ENCODE measurements at regions not wholly inside any gene's neighbourhood (a gene's known extent, or its start where the extent isn't known, plus 50 kb on each side); places are given as distances from the start of the nearest gene placed in this dataset.

DNA sequence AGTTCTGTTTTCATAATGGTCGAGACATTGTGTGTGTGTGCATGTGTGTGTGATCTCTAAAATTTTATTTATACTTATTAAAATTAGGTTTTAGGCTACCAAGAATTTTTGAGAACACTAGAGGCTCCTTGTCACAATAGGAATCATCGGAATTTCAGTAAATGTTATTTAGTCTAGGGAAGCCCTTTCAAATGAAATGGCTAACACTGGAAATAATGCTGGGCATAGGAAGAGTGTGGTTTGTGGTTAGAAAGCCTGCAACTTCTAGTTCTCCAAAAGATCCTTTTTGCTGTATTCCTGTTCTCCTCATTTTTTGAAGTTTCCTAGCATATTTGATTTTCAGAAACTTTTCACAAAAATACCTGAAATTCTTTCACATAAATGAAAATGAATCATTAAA, 92.5 kb upstream of the MBNL1 start:
- no peaks in the 10 kb centered on the region for H3K27me3 ChIP-seq (ENCODE audit: control insufficient read depth, insufficient read depth, low read length)
- ChIA-PET CTCF (interaction anchor here (0.7 to 1.6 kb wide), 2 partner anchors 9 to 815 kb away, joined by 3 to 4 read pairs; no protein-coding TSS in a partner anchor), POLR2A (interaction anchor here (1.1 kb wide), 1 partner anchor 17 kb away, joined by 7 read pairs; no protein-coding TSS in a partner anchor)
- no peak for DNase-seq (ENCODE audit: low read depth, low spot score)
- no peak overlapping the region for H3K27ac ChIP-seq (ENCODE audit: low read depth, low read length)
- TF ChIP-seq, protein P1, sequence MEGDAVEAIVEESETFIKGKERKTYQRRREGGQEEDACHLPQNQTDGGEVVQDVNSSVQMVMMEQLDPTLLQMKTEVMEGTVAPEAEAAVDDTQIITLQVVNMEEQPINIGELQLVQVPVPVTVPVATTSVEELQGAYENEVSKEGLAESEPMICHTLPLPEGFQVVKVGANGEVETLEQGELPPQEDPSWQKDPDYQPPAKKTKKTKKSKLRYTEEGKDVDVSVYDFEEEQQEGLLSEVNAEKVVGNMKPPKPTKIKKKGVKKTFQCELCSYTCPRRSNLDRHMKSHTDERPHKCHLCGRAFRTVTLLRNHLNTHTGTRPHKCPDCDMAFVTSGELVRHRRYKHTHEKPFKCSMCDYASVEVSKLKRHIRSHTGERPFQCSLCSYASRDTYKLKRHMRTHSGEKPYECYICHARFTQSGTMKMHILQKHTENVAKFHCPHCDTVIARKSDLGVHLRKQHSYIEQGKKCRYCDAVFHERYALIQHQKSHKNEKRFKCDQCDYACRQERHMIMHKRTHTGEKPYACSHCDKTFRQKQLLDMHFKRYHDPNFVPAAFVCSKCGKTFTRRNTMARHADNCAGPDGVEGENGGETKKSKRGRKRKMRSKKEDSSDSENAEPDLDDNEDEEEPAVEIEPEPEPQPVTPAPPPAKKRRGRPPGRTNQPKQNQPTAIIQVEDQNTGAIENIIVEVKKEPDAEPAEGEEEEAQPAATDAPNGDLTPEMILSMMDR (IDR thresholded peaks at IDR 0.05; ENCODE audit: low read depth, low read length): no peak
- H3K9me3 ChIP-seq (ENCODE audit: control insufficient read depth, insufficient read depth, low read length): no peaks in the 10 kb centered on the region
- H3K4me3 ChIP-seq (ENCODE audit: low read depth, low read length): no peak overlapping the region

DNA sequence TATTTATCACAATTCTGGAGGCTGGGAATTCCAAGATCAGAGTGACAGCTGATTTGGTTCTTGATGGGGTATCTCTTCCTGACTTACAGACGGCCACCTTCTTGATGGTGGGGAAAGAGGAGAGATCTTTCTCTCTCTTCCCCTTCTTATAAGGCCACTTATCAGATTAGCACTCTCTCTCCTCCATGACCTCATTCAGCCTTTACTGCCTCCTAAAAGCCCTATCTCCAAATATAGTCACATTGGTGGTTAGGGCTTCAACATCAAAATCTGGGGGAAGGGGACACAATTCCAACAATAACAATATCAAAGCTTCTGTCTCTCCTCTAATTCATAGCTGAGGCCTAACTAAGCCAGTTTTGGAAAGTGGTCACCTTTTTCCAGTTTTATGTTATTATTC, 91.7 kb upstream of the MBNL1 start:
- TF ChIP-seq, protein P1 (IDR thresholded peaks at IDR 0.05; ENCODE audit: low read depth, low read length): no peak
- Histone ChIP-seq H3K27me3 (ENCODE audit: control insufficient read depth, insufficient read depth, low read length) (no peaks in the 10 kb centered on the region), H3K9me3 (ENCODE audit: control insufficient read depth, insufficient read depth, low read length) (no peaks in the 10 kb centered on the region), H3K4me3 (ENCODE audit: low read depth, low read length) (no peak overlapping the region), H3K27ac (ENCODE audit: low read depth, low read length) (no peak overlapping the region)
- ChIA-PET CTCF (interaction anchor here (1.6 kb wide), 1 partner anchor 8 kb away, joined by 4 read pairs; no protein-coding TSS in a partner anchor), POLR2A (no interaction called here)
- no peak for DNase-seq (ENCODE audit: low read depth, low spot score)

DNA sequence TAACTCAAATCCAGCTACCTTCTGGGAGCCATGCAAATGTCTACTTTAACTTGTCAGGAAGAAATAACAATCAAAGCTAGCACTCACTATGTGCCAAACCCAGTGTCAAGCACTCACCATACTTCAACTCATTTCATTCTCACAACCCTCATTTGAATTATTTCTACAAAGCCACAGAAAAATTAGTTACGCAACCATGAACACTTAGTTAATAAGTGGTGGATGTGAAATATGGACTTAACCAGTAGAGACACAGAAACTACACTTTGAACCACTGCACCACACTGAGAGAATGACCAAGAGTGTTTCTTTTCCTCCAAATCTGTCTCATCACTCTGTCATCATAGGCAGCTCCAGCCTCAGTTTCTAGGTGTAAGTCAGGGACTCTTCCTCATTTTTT, 91.0 kb upstream of the MBNL1 start:
- no peak overlapping the region for H3K4me3 ChIP-seq (ENCODE audit: low read depth, low read length)
- H3K27ac ChIP-seq (ENCODE audit: low read depth, low read length): no peak overlapping the region
- ChIA-PET CTCF (interaction anchor here (0.6 kb wide), 1 partner anchor 17 kb away, joined by 3 read pairs; no protein-coding TSS in a partner anchor), POLR2A (no interaction called here)
- TF ChIP-seq, protein P1 (IDR thresholded peaks at IDR 0.05; ENCODE audit: low read depth, low read length): no peak
- no peak for DNase-seq (ENCODE audit: low read depth, low spot score)
- H3K27me3 ChIP-seq (ENCODE audit: control insufficient read depth, insufficient read depth, low read length): no peaks in the 10 kb centered on the region
- H3K9me3 ChIP-seq (ENCODE audit: control insufficient read depth, insufficient read depth, low read length): no peaks in the 10 kb centered on the region

DNA sequence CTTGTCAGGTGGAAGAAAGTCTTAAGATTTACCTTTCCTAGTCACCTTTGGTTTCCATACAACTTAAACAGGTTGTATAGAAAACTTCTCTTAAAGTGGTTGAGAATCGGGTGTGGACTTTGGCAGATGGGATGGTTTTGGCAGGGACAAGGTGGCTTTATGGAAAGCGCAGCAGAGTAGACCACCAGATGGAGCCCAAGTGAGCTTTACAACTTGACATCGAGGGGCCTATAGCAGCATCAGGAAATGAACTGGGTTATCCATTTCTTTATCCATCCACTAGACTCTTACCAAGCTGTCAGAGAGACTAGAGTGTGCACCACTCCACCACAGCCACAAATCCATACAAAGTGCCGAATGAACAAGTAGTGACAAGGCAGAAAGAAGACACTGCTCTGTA, 85.3 kb upstream of the MBNL1 start:
- no peak for DNase-seq (ENCODE audit: low read depth, low spot score)
- TF ChIP-seq, protein P1 (IDR thresholded peaks at IDR 0.05; ENCODE audit: low read depth, low read length): peak; percentile 54
- no peaks in the 10 kb centered on the region for H3K27me3 ChIP-seq (ENCODE audit: control insufficient read depth, insufficient read depth, low read length)
- no peaks in the 10 kb centered on the region for H3K9me3 ChIP-seq (ENCODE audit: control insufficient read depth, insufficient read depth, low read length)
- H3K4me3 ChIP-seq (ENCODE audit: low read depth, low read length): no peak overlapping the region
- CTCF ChIA-PET: interaction anchor here (0.5 to 1.3 kb wide), 6 partner anchors 8 to 884 kb away, joined by 3 to 9 read pairs (median 4); no protein-coding TSS in a partner anchor
- H3K27ac ChIP-seq (ENCODE audit: low read depth, low read length): no peak overlapping the region
- POLR2A ChIA-PET: no interaction called here

DNA sequence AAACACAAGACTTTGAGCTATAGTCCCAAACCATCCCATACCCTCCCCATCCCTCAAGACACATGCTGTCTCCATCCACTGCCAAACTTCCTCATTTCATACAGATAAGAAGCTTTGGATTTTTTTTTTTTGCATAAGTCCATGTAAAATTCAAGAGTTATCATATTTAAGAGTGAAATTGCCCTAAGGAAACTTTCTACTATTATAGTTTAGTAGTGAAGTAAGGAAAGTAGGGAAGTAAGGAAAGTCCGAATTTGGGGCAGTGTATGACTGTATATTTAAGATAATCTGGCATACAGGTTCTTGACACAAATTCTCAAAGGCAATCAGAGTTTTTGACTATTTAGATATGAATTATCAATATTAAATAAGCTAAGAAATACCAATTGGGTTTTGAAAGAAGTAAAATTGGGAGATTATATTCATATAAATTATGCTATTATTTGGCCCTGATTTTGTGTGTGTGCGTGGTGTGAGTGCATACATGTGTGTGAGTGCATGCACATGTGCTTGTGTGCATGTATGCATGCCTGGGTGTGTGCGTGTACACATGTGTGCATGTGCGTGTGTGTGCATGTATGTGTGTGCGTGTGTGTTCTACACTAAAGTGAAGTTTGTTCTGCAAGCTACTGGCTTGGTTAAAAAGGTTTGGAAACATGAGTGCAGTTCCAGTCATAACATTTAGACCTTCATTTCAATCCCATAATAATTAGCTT, 83.6 kb upstream of the MBNL1 start:
- DNase-seq (ENCODE audit: low read depth, low spot score): no peak
- Histone ChIP-seq H3K27ac (ENCODE audit: low read depth, low read length) (no peak overlapping the region), H3K4me3 (ENCODE audit: low read depth, low read length) (no peak overlapping the region), H3K9me3 (ENCODE audit: control insufficient read depth, insufficient read depth, low read length) (no peaks in the 10 kb centered on the region), H3K27me3 (ENCODE audit: control insufficient read depth, insufficient read depth, low read length) (no peaks in the 10 kb centered on the region)
- CTCF ChIA-PET: interaction anchor here (0.8 to 1.5 kb wide), 2 partner anchors 9 to 259 kb away, joined by 4 to 5 read pairs; no protein-coding TSS in a partner anchor
- TF ChIP-seq, protein P1 (IDR thresholded peaks at IDR 0.05; ENCODE audit: low read depth, low read length): no peak
- POLR2A ChIA-PET: no interaction called here
